GM19324 (cell line): ENCODE measurements at regions not wholly inside any gene's neighbourhood (a gene's known extent, or its start where the extent isn't known, plus 50 kb on each side); places are given as distances from the start of the nearest gene placed in this dataset.

ENCODE experiments used
- ATAC-seq: cut with Tn5 transposase; IDR thresholded peaks from one replicate; pipeline ENCODE4 v1.9.1; 2021; ENCODE audit warnings: mild to moderate bottlenecking, moderate library complexity; ENCODE audit not compliant: unreplicated experiment, low FRiP score

- ATAC-seq, result no peak
Measured at GRCh38 chr17:69715656-69716055, 301.2 kb downstream of the MAP2K6 start.

- no peak for ATAC-seq
Measured at GRCh38 chr17:69716556-69716955, 302.1 kb downstream of the MAP2K6 start.

- no peak for ATAC-seq
Measured at GRCh38 chr17:69717214-69717613, 302.7 kb downstream of the MAP2K6 start.

- ATAC-seq, result no peak
Measured at GRCh38 chr17:69717819-69718218, 303.3 kb downstream of the MAP2K6 start.

GRCh38 chr17:69719474-69720048 lies 305.1 kb downstream of the MAP2K6 start:
- no peak for ATAC-seq

GRCh38 chr17:69722518-69722917 lies 308.0 kb downstream of the MAP2K6 start:
- no peak for ATAC-seq

GRCh38 chr17:69723316-69723715 lies 308.8 kb downstream of the MAP2K6 start:
- no peak for ATAC-seq

- no peak for ATAC-seq
Measured at GRCh38 chr17:69723741-69724140, 309.2 kb downstream of the MAP2K6 start.

- ATAC-seq, result no peak
Measured at GRCh38 chr17:69724238-69724637, 309.7 kb downstream of the MAP2K6 start.

GRCh38 chr17:69725146-69725545 lies 310.6 kb downstream of the MAP2K6 start:
- ATAC-seq, result no peak

- ATAC-seq, result no peak
Measured at GRCh38 chr17:69728816-69729215, 314.3 kb downstream of the MAP2K6 start.

GRCh38 chr17:69729944-69730343 lies 315.4 kb downstream of the MAP2K6 start:
- ATAC-seq, result no peak

GRCh38 chr17:69732272-69732918 lies 317.9 kb downstream of the MAP2K6 start:
- no peak for ATAC-seq

- ATAC-seq, result no peak
Measured at GRCh38 chr17:69733171-69734012, 318.9 kb downstream of the MAP2K6 start.

- no peak for ATAC-seq
Measured at GRCh38 chr17:69734656-69735055, 320.2 kb downstream of the MAP2K6 start.

GRCh38 chr17:69735285-69735684 lies 320.8 kb downstream of the MAP2K6 start:
- ATAC-seq, result no peak

- ATAC-seq, result no peak
Measured at GRCh38 chr17:69743091-69743490, 328.6 kb downstream of the MAP2K6 start.

- no peak for ATAC-seq
Measured at GRCh38 chr17:69744512-69745070, 330.1 kb downstream of the MAP2K6 start.

- ATAC-seq, result no peak
Measured at GRCh38 chr17:69749911-69750310, 325.1 kb upstream of the KCNJ16 start.

GRCh38 chr17:69757688-69758430 lies 317.2 kb upstream of the KCNJ16 start:
- no peak for ATAC-seq

- no peak for ATAC-seq
Measured at GRCh38 chr17:69760562-69760961, 314.5 kb upstream of the KCNJ16 start.
